BLaER1 treated with 17β-estradiol and CSF1 and Interleukin-3, amounts not matched to agents 10 nM and 100 nM (cell line): ENCODE measurements at regions not wholly inside any gene's neighbourhood (a gene's known extent, or its start where the extent isn't known, plus 50 kb on each side); places are given as distances from the start of the nearest gene placed in this dataset.
"Not testable (repeated sequence)": the region's sequence is repeated elsewhere in the genome, so short reads cannot be mapped to it uniquely, and the experiment has no call there.

ENCODE experiments used
- H3K27ac ChIP-seq, 11 experiments: shearing (Covaris generic); formaldehyde crosslinking; 2 replicates each; pipeline ENCODE4 v1.8.1; 2022
- H3K27me3 ChIP-seq, 11 experiments: shearing (Covaris generic); formaldehyde crosslinking; 2 replicates each; pipeline ENCODE4 v1.8.1; 2022
- H3K36me3 ChIP-seq, 11 experiments: shearing (Covaris generic); formaldehyde crosslinking; 2 replicates each; pipeline ENCODE4 v1.8.1; 2022
- H3K4me1 ChIP-seq, 10 experiments: shearing (Covaris generic); formaldehyde crosslinking; 2 replicates each; pipeline ENCODE4 v1.8.1; 2022
- H3K4me2 ChIP-seq, 11 experiments: shearing (Covaris generic); formaldehyde crosslinking; 2 replicates each; pipeline ENCODE4 v1.8.1; 2022
- H3K4me3 ChIP-seq, 10 experiments: shearing (Covaris generic); formaldehyde crosslinking; 2 replicates each; pipeline ENCODE4 v1.8.1; 2022
- H3K9ac ChIP-seq, 11 experiments: shearing (Covaris generic); formaldehyde crosslinking; 2 replicates each; pipeline ENCODE4 v1.8.1; 2022
- H3K9me3 ChIP-seq, 11 experiments: shearing (Covaris generic); formaldehyde crosslinking; replicated peaks in 1 of 11; 2 replicates each; pipeline ENCODE4 v1.8.1; 2022
- H4K20me1 ChIP-seq, 11 experiments: shearing (Covaris generic); formaldehyde crosslinking; 2 replicates each; pipeline ENCODE4 v1.8.1; 2022
- Cebpa-rat ChIP-seq, 11 experiments: shearing (Covaris generic); IDR thresholded peaks; 2 replicates each; pipeline ENCODE4 v1.8.1; 2022

- H3K36me3 ChIP-seq, result no peaks in the 10 kb centered on the region
- H4K20me1 ChIP-seq, result no peaks in the 10 kb centered on the region
- no peak overlapping the region for H3K9ac ChIP-seq
- H3K9me3 ChIP-seq, result peaks cover 0 to 2% (median under 1%) of the 10 kb centered on the region in 11 experiments; a peak in 5 of 22 replicates
- H3K4me3 ChIP-seq, result no peak overlapping the region
- peaks cover 0 to 11% (median 0%) of the 10 kb centered on the region in 10 experiments; a peak in 3 of 20 replicates for H3K4me1 ChIP-seq
- no peak overlapping the region for H3K27ac ChIP-seq
- no peak for TF ChIP-seq Cebpa-rat (IDR thresholded peaks at IDR 0.05)
- H3K4me2 ChIP-seq, result no peak overlapping the region
- no peaks in the 10 kb centered on the region for H3K27me3 ChIP-seq
Observed at GRCh38 chr1:113198806-113199205, 125.8 kb downstream of the LRIG2 start.

- Histone ChIP-seq H4K20me1 (no peaks in the 10 kb centered on the region), H3K27me3 (no peaks in the 10 kb centered on the region), H3K9me3 (peaks cover 0 to 6% (median 0%) of the 10 kb centered on the region in 11 experiments; a peak in 1 of 22 replicates), H3K9ac (no peak overlapping the region), H3K4me3 (no peak overlapping the region), H3K36me3 (no peaks in the 10 kb centered on the region), H3K27ac (no peak overlapping the region), H3K4me2 (no peak overlapping the region), H3K4me1 (peaks cover 0 to 11% (median 0%) of the 10 kb centered on the region in 10 experiments; a peak in 3 of 20 replicates)
- no peak for TF ChIP-seq Cebpa-rat (IDR thresholded peaks at IDR 0.05)
Observed at GRCh38 chr1:113199760-113200455, 126.9 kb downstream of the LRIG2 start.

GRCh38 chr1:113201560-113201959, 128.6 kb downstream of the LRIG2 start:
- no peak overlapping the region for H3K4me3 ChIP-seq
- H3K36me3 ChIP-seq, result no peaks in the 10 kb centered on the region
- no peaks in the 10 kb centered on the region for H3K27me3 ChIP-seq
- no peak overlapping the region for H3K27ac ChIP-seq
- H4K20me1 ChIP-seq, result no peaks in the 10 kb centered on the region
- peaks cover 0 to 8% (median 0%) of the 10 kb centered on the region in 11 experiments; a peak in 1 of 22 replicates for H3K9me3 ChIP-seq
- no peak overlapping the region for H3K9ac ChIP-seq
- TF ChIP-seq Cebpa-rat (IDR thresholded peaks at IDR 0.05), result no peak
- no peak overlapping the region for H3K4me2 ChIP-seq
- peaks cover 0 to 11% (median 0%) of the 10 kb centered on the region in 10 experiments; a peak in 3 of 20 replicates for H3K4me1 ChIP-seq

GRCh38 chr1:113205980-113206766, 133.2 kb downstream of the LRIG2 start:
- Histone ChIP-seq H3K9me3 (peaks cover 0 to 8% (median 0%) of the 10 kb centered on the region in 11 experiments; a peak in 1 of 22 replicates), H3K27me3 (no peaks in the 10 kb centered on the region), H3K9ac (no peak overlapping the region), H4K20me1 (no peaks in the 10 kb centered on the region), H3K27ac (no peak overlapping the region), H3K36me3 (no peaks in the 10 kb centered on the region), H3K4me2 (no peak overlapping the region), H3K4me1 (peaks cover 0 to 5% (median 0%) of the 10 kb centered on the region in 10 experiments; a peak in 1 of 20 replicates), H3K4me3 (no peak overlapping the region)
- TF ChIP-seq Cebpa-rat (IDR thresholded peaks at IDR 0.05), result no peak

GRCh38 chr1:113207019-113207418, 134.0 kb downstream of the LRIG2 start:
- Histone ChIP-seq H3K27me3 (no peaks in the 10 kb centered on the region), H4K20me1 (no peaks in the 10 kb centered on the region), H3K4me3 (no peak overlapping the region), H3K4me1 (peaks cover 0 to 5% (median 0%) of the 10 kb centered on the region in 10 experiments; a peak in 1 of 20 replicates), H3K4me2 (no peak overlapping the region), H3K9me3 (peaks cover 0 to 8% (median 0%) of the 10 kb centered on the region in 11 experiments; a peak in 1 of 22 replicates), H3K9ac (no peak overlapping the region), H3K36me3 (no peaks in the 10 kb centered on the region), H3K27ac (no peak overlapping the region)
- TF ChIP-seq Cebpa-rat (IDR thresholded peaks at IDR 0.05), result no peak

- Histone ChIP-seq H3K27ac (no peak overlapping the region), H3K36me3 (no peaks in the 10 kb centered on the region), H3K9ac (no peak overlapping the region), H3K4me1 (peaks cover 0 to 5% (median 0%) of the 10 kb centered on the region in 10 experiments; a peak in 1 of 20 replicates), H3K27me3 (no peaks in the 10 kb centered on the region), H4K20me1 (no peaks in the 10 kb centered on the region), H3K4me2 (no peak overlapping the region), H3K4me3 (no peak overlapping the region), H3K9me3 (peaks cover 0 to 8% (median 0%) of the 10 kb centered on the region in 11 experiments; a peak in 1 of 22 replicates)
- TF ChIP-seq Cebpa-rat (IDR thresholded peaks at IDR 0.05), result no peak
Observed at GRCh38 chr1:113207457-113207856, 134.5 kb downstream of the LRIG2 start.

GRCh38 chr1:113208425-113208824, 135.4 kb downstream of the LRIG2 start:
- not testable (repeated sequence) for H3K27ac ChIP-seq, H3K9me3 ChIP-seq, H3K4me2 ChIP-seq, H3K4me3 ChIP-seq, H4K20me1 ChIP-seq, H3K36me3 ChIP-seq, H3K27me3 ChIP-seq, H3K9ac ChIP-seq, H3K4me1 ChIP-seq

GRCh38 chr1:113210248-113210647, 137.2 kb downstream of the LRIG2 start:
- H3K27me3 ChIP-seq, result no peaks in the 10 kb centered on the region
- H3K9me3 ChIP-seq, result peaks cover 5 to 11% (median 7%) of the 10 kb centered on the region in 11 experiments; a peak in 12 of 22 replicates
- peaks cover 0 to 5% (median 0%) of the 10 kb centered on the region in 10 experiments; a peak in 1 of 20 replicates for H3K4me1 ChIP-seq
- no peaks in the 10 kb centered on the region for H3K36me3 ChIP-seq
- H3K9ac ChIP-seq, result no peak overlapping the region
- no peaks in the 10 kb centered on the region for H4K20me1 ChIP-seq
- TF ChIP-seq Cebpa-rat (IDR thresholded peaks at IDR 0.05), result no peak
- no peak overlapping the region for H3K27ac ChIP-seq
- H3K4me2 ChIP-seq, result no peak overlapping the region
- no peak overlapping the region for H3K4me3 ChIP-seq

GRCh38 chr1:113211467-113211866, 138.5 kb downstream of the LRIG2 start:
- H3K4me3 ChIP-seq, result no peak overlapping the region

More at GRCh38 chr1:113211467-113211866, 138.5 kb downstream of the LRIG2 start:
- no peak for TF ChIP-seq Cebpa-rat (IDR thresholded peaks at IDR 0.05)
- no peak overlapping the region for H3K9ac ChIP-seq
- H3K4me1 ChIP-seq, result peaks cover 0 to 5% (median 0%) of the 10 kb centered on the region in 10 experiments; a peak in 1 of 20 replicates
- H3K4me2 ChIP-seq, result no peak overlapping the region
- no peak overlapping the region for H3K27ac ChIP-seq
- H3K36me3 ChIP-seq, result no peaks in the 10 kb centered on the region
- no peaks in the 10 kb centered on the region for H4K20me1 ChIP-seq
- no peaks in the 10 kb centered on the region for H3K27me3 ChIP-seq
- H3K9me3 ChIP-seq, result peaks cover 5 to 12% (median 9%) of the 10 kb centered on the region in 11 experiments; a peak in 12 of 22 replicates
